ENCODE measurements at regions not wholly inside any gene's neighbourhood (a gene's known extent, or its start where the extent isn't known, plus 50 kb on each side); places are given as distances from the start of the nearest gene placed in this dataset.
A peak's percentile ranks its signal among the peaks of the same experiment; 100 is the strongest.

DNA sequence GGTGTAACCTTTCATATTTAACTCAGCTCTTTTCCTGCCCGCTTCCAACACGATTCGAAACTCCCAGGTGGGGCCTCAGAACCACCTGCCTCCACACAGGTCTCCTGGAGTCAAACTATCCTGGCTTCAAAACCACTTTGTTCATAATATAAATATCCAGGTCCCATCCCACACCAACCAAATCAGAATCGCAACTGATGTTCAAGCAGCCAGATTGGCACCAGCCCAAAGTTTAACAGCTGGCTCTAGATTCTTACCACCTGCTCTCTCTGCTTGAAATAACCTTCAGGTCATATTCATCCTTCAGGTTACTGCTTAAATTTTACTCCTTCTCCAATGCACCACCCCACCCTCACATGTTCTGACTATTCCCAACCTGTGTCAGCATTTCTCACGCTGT, 231.4 kb upstream of the TRPM3 start:
- H3K9ac ChIP-seq: no peak overlapping the region
- H3F3A ChIP-seq (ENCODE audit: low read depth): no peaks in the 10 kb centered on the region
- no peaks in the 10 kb centered on the region for H4K20me1 ChIP-seq (ENCODE audit: low read depth)
- TF ChIP-seq EZH2 (IDR thresholded peaks at IDR 0.05): no peak
- TF ChIP-seq, protein P1, sequence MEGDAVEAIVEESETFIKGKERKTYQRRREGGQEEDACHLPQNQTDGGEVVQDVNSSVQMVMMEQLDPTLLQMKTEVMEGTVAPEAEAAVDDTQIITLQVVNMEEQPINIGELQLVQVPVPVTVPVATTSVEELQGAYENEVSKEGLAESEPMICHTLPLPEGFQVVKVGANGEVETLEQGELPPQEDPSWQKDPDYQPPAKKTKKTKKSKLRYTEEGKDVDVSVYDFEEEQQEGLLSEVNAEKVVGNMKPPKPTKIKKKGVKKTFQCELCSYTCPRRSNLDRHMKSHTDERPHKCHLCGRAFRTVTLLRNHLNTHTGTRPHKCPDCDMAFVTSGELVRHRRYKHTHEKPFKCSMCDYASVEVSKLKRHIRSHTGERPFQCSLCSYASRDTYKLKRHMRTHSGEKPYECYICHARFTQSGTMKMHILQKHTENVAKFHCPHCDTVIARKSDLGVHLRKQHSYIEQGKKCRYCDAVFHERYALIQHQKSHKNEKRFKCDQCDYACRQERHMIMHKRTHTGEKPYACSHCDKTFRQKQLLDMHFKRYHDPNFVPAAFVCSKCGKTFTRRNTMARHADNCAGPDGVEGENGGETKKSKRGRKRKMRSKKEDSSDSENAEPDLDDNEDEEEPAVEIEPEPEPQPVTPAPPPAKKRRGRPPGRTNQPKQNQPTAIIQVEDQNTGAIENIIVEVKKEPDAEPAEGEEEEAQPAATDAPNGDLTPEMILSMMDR (IDR thresholded peaks at IDR 0.05): no peak
- no peak for TF ChIP-seq EZH2phosphoT487 (IDR thresholded peaks at IDR 0.05)
- no peaks in the 10 kb centered on the region for H3K79me2 ChIP-seq (ENCODE audit: low read depth)
- Mint-ChIP-seq H3K36me3 (no peaks in the 10 kb centered on the region), H3K9me3 (peaks cover 2% of the 10 kb centered on the region), H3K4me3 (no peak overlapping the region), H3K27me3 (ENCODE audit: insufficient read depth, low read depth) (no peaks in the 10 kb centered on the region), H3K27ac (peak overlapping the region; percentile 28), H3K4me1 (no peaks in the 10 kb centered on the region)
- peaks cover 5% of the 10 kb centered on the region for H3K4me1 ChIP-seq
- H3K27ac ChIP-seq: no peak overlapping the region
- H2AFZ ChIP-seq (replicated peaks): no peak overlapping the region
- no peak overlapping the region for H3K4me3 ChIP-seq
- H3K9me3 ChIP-seq (ENCODE audit: low read depth): no peaks in the 10 kb centered on the region
- DNase-seq (ENCODE audit: low spot score): no peak
- H3K36me3 ChIP-seq: no peaks in the 10 kb centered on the region
- no peaks in the 10 kb centered on the region for H3K27me3 ChIP-seq
- H3K4me2 ChIP-seq: no peak overlapping the region

DNA sequence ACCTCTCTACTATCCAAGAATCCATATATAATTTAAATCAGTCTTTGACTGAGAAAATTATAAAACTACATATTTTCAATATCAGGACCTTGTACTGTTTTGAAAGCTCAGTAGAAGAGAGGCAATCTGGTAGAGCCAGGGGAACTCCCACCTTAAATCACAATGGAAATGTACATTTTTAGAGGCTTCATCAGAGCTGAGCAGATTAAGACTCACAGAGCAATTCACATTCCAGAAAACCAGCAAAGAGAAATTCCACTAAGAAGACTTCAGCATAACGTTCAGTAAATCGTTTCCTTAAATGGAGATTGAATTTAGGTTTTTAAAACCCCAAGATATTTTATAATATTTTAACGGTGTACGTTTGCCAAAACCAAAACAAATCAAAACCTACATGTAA, 227.8 kb upstream of the TRPM3 start:
- Histone ChIP-seq H3K36me3 (no peaks in the 10 kb centered on the region), H3K27ac (no peak overlapping the region), H3K27me3 (no peaks in the 10 kb centered on the region), H4K20me1 (ENCODE audit: low read depth) (no peaks in the 10 kb centered on the region), H3K4me2 (no peak overlapping the region), H3K9me3 (ENCODE audit: low read depth) (no peaks in the 10 kb centered on the region), H3K79me2 (ENCODE audit: low read depth) (no peaks in the 10 kb centered on the region), H2AFZ (replicated peaks) (no peak overlapping the region), H3K4me1 (no peaks in the 10 kb centered on the region), H3K9ac (no peak overlapping the region), H3K4me3 (no peak overlapping the region), H3F3A (ENCODE audit: low read depth) (no peaks in the 10 kb centered on the region)
- peaks cover 2% of the 10 kb centered on the region for H3K9me3 Mint-ChIP-seq
- H3K4me3 Mint-ChIP-seq: no peak overlapping the region
- no peaks in the 10 kb centered on the region for H3K36me3 Mint-ChIP-seq
- H3K27ac Mint-ChIP-seq: no peak overlapping the region
- no peaks in the 10 kb centered on the region for H3K4me1 Mint-ChIP-seq
- DNase-seq (ENCODE audit: low spot score): no peak
- TF ChIP-seq, protein P1 (IDR thresholded peaks at IDR 0.05): no peak
- TF ChIP-seq EZH2phosphoT487 (IDR thresholded peaks at IDR 0.05): no peak
- no peak for TF ChIP-seq EZH2 (IDR thresholded peaks at IDR 0.05)
- no peaks in the 10 kb centered on the region for H3K27me3 Mint-ChIP-seq (ENCODE audit: insufficient read depth, low read depth)

DNA sequence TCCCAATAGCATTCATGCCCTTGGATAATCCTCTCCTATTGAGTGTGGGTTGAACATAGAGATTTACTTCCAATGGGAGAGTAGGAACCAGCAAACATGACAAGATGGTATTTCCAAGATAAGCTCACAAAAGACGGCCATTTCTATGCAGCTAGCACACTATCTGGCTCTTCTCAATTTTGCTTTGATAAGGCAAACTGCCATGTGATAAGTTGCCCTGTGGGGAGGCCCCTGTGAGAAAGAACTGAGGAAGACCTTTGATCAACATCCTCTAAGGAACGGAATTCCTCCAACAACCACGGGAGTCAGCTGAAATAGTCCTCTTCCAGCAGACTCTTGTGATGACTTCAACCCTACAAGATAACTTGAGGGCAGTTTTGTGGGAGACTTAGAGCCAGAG, 211.9 kb upstream of the TRPM3 start:
- Mint-ChIP-seq H3K4me1 (peaks cover 16% of the 10 kb centered on the region), H3K4me3 (no peak overlapping the region), H3K9me3 (peaks cover 20% of the 10 kb centered on the region), H3K36me3 (peaks cover 4% of the 10 kb centered on the region), H3K27ac (peak overlapping the region; percentile 31), H3K27me3 (ENCODE audit: insufficient read depth, low read depth) (peaks cover 6% of the 10 kb centered on the region)
- Histone ChIP-seq H3K36me3 (no peaks in the 10 kb centered on the region), H3K79me2 (ENCODE audit: low read depth) (no peaks in the 10 kb centered on the region), H3K27ac (no peak overlapping the region), H3K27me3 (no peaks in the 10 kb centered on the region), H3K9me3 (ENCODE audit: low read depth) (no peaks in the 10 kb centered on the region), H3K4me1 (peaks cover 6% of the 10 kb centered on the region), H3K9ac (no peak overlapping the region), H3K4me3 (no peak overlapping the region), H2AFZ (replicated peaks) (peak overlapping the region; percentile 23), H3K4me2 (no peak overlapping the region), H4K20me1 (ENCODE audit: low read depth) (no peaks in the 10 kb centered on the region), H3F3A (ENCODE audit: low read depth) (no peaks in the 10 kb centered on the region)
- TF ChIP-seq EZH2phosphoT487 (IDR thresholded peaks at IDR 0.05) (no peak), EZH2 (IDR thresholded peaks at IDR 0.05) (no peak)
- TF ChIP-seq, protein P1 (IDR thresholded peaks at IDR 0.05): no peak
- no peak for DNase-seq (ENCODE audit: low spot score)
